ENCODE measurements at regions not wholly inside any gene's neighbourhood (a gene's known extent, or its start where the extent isn't known, plus 50 kb on each side); places are given as distances from the start of the nearest gene placed in this dataset.

DNA sequence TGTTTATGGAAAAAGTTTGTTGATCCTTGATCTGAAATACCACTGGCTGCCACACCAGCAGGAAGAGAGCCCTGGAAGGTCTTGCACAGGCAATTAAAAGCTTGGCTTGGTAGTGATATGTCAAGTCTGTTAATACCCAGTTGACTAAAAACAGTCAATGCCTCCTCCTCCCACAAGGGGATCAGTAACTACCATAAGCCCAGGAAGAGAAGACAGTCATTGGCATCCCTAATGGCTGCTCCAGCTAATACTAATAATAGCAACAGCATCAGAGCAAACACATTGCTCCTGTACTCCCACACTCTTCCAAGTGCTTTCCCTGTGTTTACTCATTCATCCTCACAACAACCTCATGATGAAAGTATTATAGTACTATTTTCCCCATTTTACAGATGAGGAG, 528.6 kb downstream of the TAFA4 start:
- DNase-seq (ENCODE audit: low read depth) = no peak
- H3K4me3 ChIP-seq (ENCODE audit: control insufficient read depth, low read depth, low read length) = no peak overlapping the region
- TF ChIP-seq, protein P1, sequence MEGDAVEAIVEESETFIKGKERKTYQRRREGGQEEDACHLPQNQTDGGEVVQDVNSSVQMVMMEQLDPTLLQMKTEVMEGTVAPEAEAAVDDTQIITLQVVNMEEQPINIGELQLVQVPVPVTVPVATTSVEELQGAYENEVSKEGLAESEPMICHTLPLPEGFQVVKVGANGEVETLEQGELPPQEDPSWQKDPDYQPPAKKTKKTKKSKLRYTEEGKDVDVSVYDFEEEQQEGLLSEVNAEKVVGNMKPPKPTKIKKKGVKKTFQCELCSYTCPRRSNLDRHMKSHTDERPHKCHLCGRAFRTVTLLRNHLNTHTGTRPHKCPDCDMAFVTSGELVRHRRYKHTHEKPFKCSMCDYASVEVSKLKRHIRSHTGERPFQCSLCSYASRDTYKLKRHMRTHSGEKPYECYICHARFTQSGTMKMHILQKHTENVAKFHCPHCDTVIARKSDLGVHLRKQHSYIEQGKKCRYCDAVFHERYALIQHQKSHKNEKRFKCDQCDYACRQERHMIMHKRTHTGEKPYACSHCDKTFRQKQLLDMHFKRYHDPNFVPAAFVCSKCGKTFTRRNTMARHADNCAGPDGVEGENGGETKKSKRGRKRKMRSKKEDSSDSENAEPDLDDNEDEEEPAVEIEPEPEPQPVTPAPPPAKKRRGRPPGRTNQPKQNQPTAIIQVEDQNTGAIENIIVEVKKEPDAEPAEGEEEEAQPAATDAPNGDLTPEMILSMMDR (IDR thresholded peaks at IDR 0.05; ENCODE audit: control insufficient read depth, insufficient read depth, low read depth, low read length, missing control alignments) = no peak

DNA sequence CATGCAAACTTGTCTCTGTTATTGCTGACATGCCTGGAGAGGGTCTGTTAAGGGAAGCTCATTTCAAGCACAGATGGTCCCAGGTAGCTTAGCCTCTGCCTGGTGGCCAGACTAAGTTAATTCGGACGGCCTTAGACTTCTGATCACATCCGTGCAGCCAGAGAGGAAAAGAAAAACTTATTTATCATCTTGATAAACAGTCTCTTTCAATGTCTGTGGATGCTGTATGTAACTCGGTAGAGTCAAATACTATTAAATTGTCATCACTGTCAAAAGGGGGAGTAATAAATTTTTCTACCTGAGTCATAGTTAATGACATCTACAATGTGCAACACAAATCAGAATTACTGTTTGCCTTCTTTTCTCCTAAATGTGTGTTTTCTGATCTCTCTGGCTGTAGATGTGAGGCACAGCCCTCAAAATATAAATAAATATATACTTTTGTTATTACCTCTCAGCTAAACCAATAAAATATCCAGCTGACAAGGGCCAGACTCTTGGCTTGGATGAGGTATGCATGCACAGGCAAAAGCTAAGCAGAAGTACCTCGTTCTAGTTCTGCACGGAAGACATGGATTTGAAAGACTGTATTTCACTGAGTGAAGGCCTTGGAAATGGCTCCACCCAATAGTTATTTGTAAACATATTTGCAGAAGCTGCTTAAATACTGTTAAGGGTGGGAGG, 530.0 kb downstream of the TAFA4 start:
- TF ChIP-seq, protein P1 (IDR thresholded peaks at IDR 0.05; ENCODE audit: control insufficient read depth, insufficient read depth, low read depth, low read length, missing control alignments) = no peak
- DNase-seq (ENCODE audit: low read depth) = no peak
- H3K4me3 ChIP-seq (ENCODE audit: control insufficient read depth, low read depth, low read length) = no peak overlapping the region

DNA sequence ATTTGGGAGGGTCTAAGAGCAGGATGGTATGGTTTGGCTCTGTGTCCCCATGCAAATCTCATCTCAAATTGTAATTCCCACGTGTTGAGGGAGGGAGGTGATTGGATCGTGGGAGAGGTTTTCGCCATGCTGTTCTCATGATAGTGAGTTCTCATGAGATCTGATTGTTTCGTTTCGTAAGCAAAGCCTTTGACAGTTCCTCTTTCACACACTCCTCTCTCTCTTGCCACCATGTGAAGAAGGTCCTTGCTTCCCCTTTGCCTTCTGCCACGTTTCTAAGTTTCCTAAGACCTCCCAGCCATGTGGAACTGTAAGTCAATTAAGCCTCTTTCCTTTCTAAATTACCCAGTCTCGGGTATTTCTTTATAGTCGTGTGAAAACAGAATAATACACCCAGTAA, 553.7 kb downstream of the TAFA4 start:
- TF ChIP-seq, protein P1 (IDR thresholded peaks at IDR 0.05; ENCODE audit: control insufficient read depth, insufficient read depth, low read depth, low read length, missing control alignments) = no peak
- no peak overlapping the region for H3K4me3 ChIP-seq (ENCODE audit: control insufficient read depth, low read depth, low read length)
- DNase-seq (ENCODE audit: low read depth) = no peak

DNA sequence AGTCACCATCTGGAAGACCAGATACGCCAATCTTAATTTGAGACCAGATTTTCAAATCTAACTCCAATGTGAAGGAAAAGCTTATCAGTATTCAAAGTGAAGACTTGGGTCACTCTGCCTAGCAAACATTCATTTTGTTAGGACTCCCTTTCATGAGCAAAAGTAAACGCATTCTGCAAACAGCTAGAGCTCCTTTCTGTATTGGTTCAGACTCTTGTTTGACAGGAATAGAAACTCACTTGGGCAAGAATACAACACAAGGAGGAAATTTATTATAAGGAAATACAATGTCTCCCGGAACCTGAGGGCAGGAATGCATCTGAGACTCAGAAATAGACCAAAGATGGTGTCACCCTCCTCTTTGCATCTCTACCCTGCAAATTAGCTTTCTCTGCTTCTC, 558.6 kb downstream of the TAFA4 start:
- H3K4me3 ChIP-seq (ENCODE audit: control insufficient read depth, low read depth, low read length) = no peak overlapping the region
- TF ChIP-seq, protein P1 (IDR thresholded peaks at IDR 0.05; ENCODE audit: control insufficient read depth, insufficient read depth, low read depth, low read length, missing control alignments) = no peak
- DNase-seq (ENCODE audit: low read depth) = no peak

DNA sequence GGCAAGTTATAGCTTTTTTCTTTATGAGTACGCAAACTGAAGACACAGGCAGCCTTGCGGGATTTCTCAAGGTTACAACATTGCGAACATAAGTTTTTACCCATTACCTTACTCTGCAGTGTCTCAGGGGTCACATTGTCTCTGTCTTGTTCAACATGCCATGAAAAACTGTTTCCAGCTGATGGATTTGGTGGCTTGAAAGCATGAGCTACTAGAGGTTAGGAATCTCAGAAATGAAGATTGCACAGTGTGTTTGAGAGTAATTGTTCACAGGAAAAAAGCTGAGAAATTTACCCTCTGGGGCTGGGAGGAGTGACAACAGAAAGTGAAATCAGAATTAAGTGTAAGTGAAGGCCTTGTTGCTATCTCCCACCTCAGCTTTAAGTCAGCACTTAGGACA, 568.6 kb downstream of the TAFA4 start:
- H3K4me3 ChIP-seq (ENCODE audit: control insufficient read depth, low read depth, low read length) = no peak overlapping the region
- DNase-seq (ENCODE audit: low read depth) = no peak
- TF ChIP-seq, protein P1 (IDR thresholded peaks at IDR 0.05; ENCODE audit: control insufficient read depth, insufficient read depth, low read depth, low read length, missing control alignments) = no peak

DNA sequence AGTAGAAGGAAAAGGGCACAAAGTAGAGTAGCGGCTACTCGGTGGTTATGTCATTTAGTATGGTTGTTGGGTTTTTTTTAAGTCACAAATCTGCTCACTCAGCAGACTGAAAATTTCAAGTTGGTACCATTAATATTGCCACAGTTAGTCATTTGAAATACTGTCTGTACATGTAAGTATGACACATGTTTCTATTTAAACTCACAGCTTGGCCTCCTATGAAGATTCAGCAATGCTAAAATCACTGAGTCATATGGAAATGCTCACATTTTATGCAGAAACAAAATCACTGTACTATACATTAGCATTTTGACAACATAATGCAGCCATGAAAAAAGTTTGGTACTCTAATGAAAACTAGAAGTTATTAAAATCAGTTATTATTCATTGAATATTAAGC, 571.9 kb downstream of the TAFA4 start:
- DNase-seq (ENCODE audit: low read depth) = no peak
- TF ChIP-seq, protein P1 (IDR thresholded peaks at IDR 0.05; ENCODE audit: control insufficient read depth, insufficient read depth, low read depth, low read length, missing control alignments) = no peak
- no peak overlapping the region for H3K4me3 ChIP-seq (ENCODE audit: control insufficient read depth, low read depth, low read length)

All from AG09309 (cell line).